C4-2B (cell line): ENCODE measurements at regions not wholly inside any gene's neighbourhood (a gene's known extent, or its start where the extent isn't known, plus 50 kb on each side); places are given as distances from the start of the nearest gene placed in this dataset.

Source experiments
- CTCF ChIP-seq: fragments of 450-650 bp; conservative IDR thresholded peaks from 2 replicates; pipeline ENCODE4 v1.5.1; 2017; ENCODE audit warnings: mild to moderate bottlenecking
- ZFX ChIP-seq: fragments of 450-650 bp; IDR thresholded peaks from 2 replicates; pipeline ENCODE4 v1.6.1; 2017

- TF ChIP-seq CTCF (no peak), ZFX (no peak)
These were observed 79.4 kb upstream of the ARHGAP20 start for GRCh38 chr11:110791621-110792020.
